Common myeloid progenitor, CD34-positive (primary cell): ENCODE measurements at regions not wholly inside any gene's neighbourhood (a gene's known extent, or its start where the extent isn't known, plus 50 kb on each side); places are given as distances from the start of the nearest gene placed in this dataset.
A peak's percentile ranks its signal among the peaks of the same experiment; 100 is the strongest.

Source experiments
- CTCF ChIA-PET: fragments of 350-600 bp; sonication (Branson Sonifier 250); formaldehyde crosslinking; loops from one replicate; lab custom pipeline; 2021; ENCODE audit warnings: antibody characterized with exemption; lab: Charles Lee
- POLR2A ChIA-PET: fragments of 350-600 bp; sonication (Branson Sonifier 250); formaldehyde crosslinking; loops from one replicate; lab custom pipeline; 2021; ENCODE audit warnings: antibody characterized with exemption; lab: Charles Lee
- DNase-seq, 3 donors: peaks; one replicate each; pipeline versions ENCODE4 v3.0.0 to v3.0.0-alpha.2; 2013
- H3K27ac ChIP-seq, 2 experiments: 1 replicate in 1 of 2; 2 replicates in 1 of 2; pipeline ENCODE4 v1.7.0; 2013; ENCODE audit warnings: inconsistent platforms in 2 of 2, low read length in 2 of 2, mild to moderate bottlenecking in 2 of 2, low read depth in 1 of 2, moderate library complexity in 1 of 2; ENCODE audit not compliant: severe bottlenecking in 2 of 2, insufficient read depth in 1 of 2, poor library complexity in 1 of 2
- H3K27me3 ChIP-seq, 5 experiments: replicated peaks in 2 of 5; 1 replicate in 3 of 5; 2 replicates in 2 of 5; pipeline versions ENCODE4 v1.6.1 to v1.7.0; 2013; ENCODE audit warnings: low read length in 4 of 5, mild to moderate bottlenecking in 2 of 5, moderate library complexity in 2 of 5, inconsistent platforms in 1 of 5; ENCODE audit not compliant: insufficient read depth in 5 of 5, control insufficient read depth in 4 of 5
- H3K36me3 ChIP-seq, 4 experiments: 1 replicate in 2 of 4; 2 replicates in 2 of 4; pipeline versions ENCODE4 v1.6.1 to v1.7.0; 2013; ENCODE audit warnings: low read length in 3 of 4, control low read depth in 1 of 4, mild to moderate bottlenecking in 1 of 4; ENCODE audit not compliant: control insufficient read depth in 4 of 4, insufficient read depth in 4 of 4
- H3K4me1 ChIP-seq, 4 experiments: 1 replicate in 3 of 4; 2 replicates in 1 of 4; pipeline versions ENCODE4 v1.6.1 to v1.7.1; 2013; ENCODE audit warnings: low read length in 3 of 4, mild to moderate bottlenecking in 3 of 4, control low read depth in 1 of 4, inconsistent platforms in 1 of 4, moderate library complexity in 1 of 4; ENCODE audit not compliant: control insufficient read depth in 4 of 4, insufficient read depth in 4 of 4; ENCODE audit errors: control extremely low read depth in 1 of 4
- H3K4me3 ChIP-seq, 7 experiments: 1 replicate in 4 of 7; 2 replicates in 3 of 7; pipeline versions ENCODE4 v1.5.1 to v1.7.0; 2013; ENCODE audit warnings: mild to moderate bottlenecking in 7 of 7, low read length in 6 of 7, moderate library complexity in 6 of 7, inconsistent platforms in 2 of 7, low read depth in 2 of 7, control low read depth in 1 of 7; ENCODE audit not compliant: insufficient read depth in 4 of 7, control insufficient read depth in 1 of 7; ENCODE audit errors: extremely low read depth in 1 of 7
- H3K9me3 ChIP-seq, 5 experiments: 1 replicate in 4 of 5; 2 replicates in 1 of 5; pipeline versions ENCODE4 v1.6.1 to v1.7.1; 2013; ENCODE audit warnings: low read length in 4 of 5, mild to moderate bottlenecking in 2 of 5, inconsistent platforms in 1 of 5, low read depth in 1 of 5, moderate library complexity in 1 of 5; ENCODE audit not compliant: control insufficient read depth in 4 of 5, insufficient read depth in 2 of 5; ENCODE audit errors: control extremely low read depth in 1 of 5
- WGBS: methylation state at CpG from one replicate; pipeline ENCODE4 v1.1.5; 2013; ENCODE audit not compliant: insufficient coverage; 5-methylcytosine and 5-hydroxymethylcytosine counted together

- WGBS: no CpG with 5 or more reads among the region's 3 CpGs
- Histone ChIP-seq H3K4me3 (no peak overlapping the region), H3K27me3 (no peaks in the 10 kb centered on the region), H3K36me3 (no peaks in the 10 kb centered on the region), H3K9me3 (no peaks in the 10 kb centered on the region), H3K27ac (no peak overlapping the region), H3K4me1 (no peaks in the 10 kb centered on the region)
- no peak for DNase-seq
- CTCF ChIA-PET: interaction anchor here (0.8 kb wide), 1 partner anchor 48 kb away, joined by 3 read pairs; no protein-coding TSS in a partner anchor
- POLR2A ChIA-PET: no interaction called here
Measured at GRCh38 chr4:179880756-179881155, 2362.4 kb upstream of the TENM3 start.

- H3K36me3 ChIP-seq: no peaks in the 10 kb centered on the region
- H3K27ac ChIP-seq: no peak overlapping the region
- POLR2A ChIA-PET: no interaction called here
- no peak for DNase-seq
- H3K4me3 ChIP-seq: no peak overlapping the region
- H3K27me3 ChIP-seq: no peaks in the 10 kb centered on the region
- CTCF ChIA-PET: no interaction called here
- H3K4me1 ChIP-seq: no peaks in the 10 kb centered on the region
- no peaks in the 10 kb centered on the region for H3K9me3 ChIP-seq
- WGBS: no CpG with 5 or more reads among the region's 3 CpGs
Measured at GRCh38 chr4:179894066-179894778, 2349.0 kb upstream of the TENM3 start.

- ChIA-PET POLR2A (no interaction called here), CTCF (no interaction called here)
- Histone ChIP-seq H3K27me3 (no peaks in the 10 kb centered on the region), H3K27ac (no peak overlapping the region), H3K36me3 (no peaks in the 10 kb centered on the region), H3K4me1 (no peaks in the 10 kb centered on the region), H3K9me3 (no peaks in the 10 kb centered on the region), H3K4me3 (no peak overlapping the region)
- no peak for DNase-seq
Measured at GRCh38 chr4:179919587-179919986, 2323.6 kb upstream of the TENM3 start.

GRCh38 chr4:179927473-179927872 lies 2315.7 kb upstream of the TENM3 start:
- no peaks in the 10 kb centered on the region for H3K4me1 ChIP-seq
- 83% methylated on average over 1 of the region's 1 CpG for WGBS
- ChIA-PET CTCF (interaction anchor here (0.6 kb wide), 1 partner anchor 78 kb away, joined by 4 read pairs; no protein-coding TSS in a partner anchor), POLR2A (no interaction called here)
- H3K27me3 ChIP-seq: no peaks in the 10 kb centered on the region
- no peak overlapping the region for H3K27ac ChIP-seq
- no peaks in the 10 kb centered on the region for H3K9me3 ChIP-seq
- no peak for DNase-seq
- H3K4me3 ChIP-seq: no peak overlapping the region
- H3K36me3 ChIP-seq: no peaks in the 10 kb centered on the region

- ChIA-PET CTCF (no interaction called here), POLR2A (no interaction called here)
- Histone ChIP-seq H3K4me3 (no peak overlapping the region), H3K27me3 (no peaks in the 10 kb centered on the region), H3K9me3 (peaks cover 0 to 2% (median 0%) of the 10 kb centered on the region in 5 experiments), H3K27ac (no peak overlapping the region), H3K4me1 (no peaks in the 10 kb centered on the region), H3K36me3 (no peaks in the 10 kb centered on the region)
- DNase-seq: peak in 2 of 3 donors; percentile 27 to 31
Measured at GRCh38 chr4:179941911-179942310, 2301.3 kb upstream of the TENM3 start.

- 87% methylated on average over 5 of the region's 7 CpGs for WGBS
- ChIA-PET POLR2A (no interaction called here), CTCF (no interaction called here)
- no peak overlapping the region for H3K4me3 ChIP-seq
- H3K36me3 ChIP-seq: no peaks in the 10 kb centered on the region
- no peaks in the 10 kb centered on the region for H3K4me1 ChIP-seq
- H3K27me3 ChIP-seq: no peaks in the 10 kb centered on the region
- DNase-seq: no peak
- no peak overlapping the region for H3K27ac ChIP-seq
- no peaks in the 10 kb centered on the region for H3K9me3 ChIP-seq
Measured at GRCh38 chr4:179976777-179977176, 2266.4 kb upstream of the TENM3 start.

- Histone ChIP-seq H3K9me3 (no peaks in the 10 kb centered on the region), H3K4me1 (no peaks in the 10 kb centered on the region), H3K27me3 (no peaks in the 10 kb centered on the region), H3K27ac (no peak overlapping the region), H3K4me3 (no peak overlapping the region), H3K36me3 (no peaks in the 10 kb centered on the region)
- DNase-seq: no peak
- ChIA-PET POLR2A (no interaction called here), CTCF (no interaction called here)
Measured at GRCh38 chr4:179977378-179977777, 2265.8 kb upstream of the TENM3 start.
